ENCODE measurements at regions not wholly inside any gene's neighbourhood (a gene's known extent, or its start where the extent isn't known, plus 50 kb on each side); places are given as distances from the start of the nearest gene placed in this dataset.
"Not testable (repeated sequence)": the region's sequence is repeated elsewhere in the genome, so short reads cannot be mapped to it uniquely, and the experiment has no call there.

DNA sequence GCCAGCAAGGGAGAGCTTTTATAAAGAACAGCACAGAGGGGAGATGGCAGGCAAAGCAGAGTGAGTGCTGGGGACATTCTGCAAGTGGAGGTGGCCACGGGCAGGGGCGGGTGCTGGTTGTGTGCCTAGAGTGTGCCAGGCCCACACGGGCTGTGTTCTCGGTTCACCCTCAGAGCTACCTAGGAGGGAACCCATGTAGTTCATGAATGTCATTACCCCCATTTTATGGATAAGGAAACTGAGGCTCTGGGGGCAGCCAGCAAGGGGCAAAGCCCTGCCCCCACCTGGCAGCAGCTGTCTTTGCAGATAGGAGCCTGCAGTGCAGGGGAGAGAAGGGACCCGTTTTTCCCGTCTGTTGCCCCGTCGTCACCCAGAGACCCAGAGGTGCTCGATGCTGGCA lies 85.2 kb upstream of the NCOR2 start:
- no peak for DNase-seq (ENCODE audit: low read depth in 2 of 2)

DNA sequence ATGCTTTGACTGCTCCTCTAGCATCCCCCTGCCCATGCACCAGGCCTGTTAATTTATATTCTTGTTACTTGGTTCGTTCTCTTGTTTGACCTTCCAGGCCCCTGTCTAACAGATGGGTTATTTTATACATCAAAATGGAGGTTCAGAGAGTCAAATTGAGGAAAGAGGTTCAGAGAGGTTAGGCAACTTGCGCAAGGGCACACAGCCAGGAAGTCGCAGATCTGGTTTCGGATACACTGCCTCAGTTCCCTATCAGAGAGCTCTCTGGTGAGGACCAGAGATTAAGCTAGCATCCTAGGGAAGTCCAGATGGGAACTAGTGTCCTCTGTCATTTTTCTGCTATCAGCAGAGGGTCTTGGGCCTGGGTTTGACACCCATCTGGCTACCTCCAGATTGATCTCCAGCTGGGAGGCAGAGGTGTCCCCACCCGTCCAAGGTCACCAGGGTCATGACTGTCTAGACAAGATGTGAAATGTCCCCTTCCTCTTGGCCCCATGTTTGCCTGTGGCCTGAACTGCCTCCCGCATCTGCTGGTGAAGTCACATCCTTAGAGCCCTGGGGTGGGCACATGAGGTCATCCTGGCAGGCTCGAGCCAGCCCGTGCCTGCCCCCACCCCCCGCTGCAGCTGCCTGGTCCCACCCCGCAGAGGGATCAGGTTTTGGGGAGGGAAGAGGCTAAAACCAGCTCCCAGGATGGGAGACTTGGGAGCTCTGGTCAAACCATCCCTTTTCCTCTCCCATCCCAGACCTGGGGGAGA lies 84.3 kb upstream of the NCOR2 start:
- no peak for DNase-seq (ENCODE audit: low read depth in 2 of 2)

DNA sequence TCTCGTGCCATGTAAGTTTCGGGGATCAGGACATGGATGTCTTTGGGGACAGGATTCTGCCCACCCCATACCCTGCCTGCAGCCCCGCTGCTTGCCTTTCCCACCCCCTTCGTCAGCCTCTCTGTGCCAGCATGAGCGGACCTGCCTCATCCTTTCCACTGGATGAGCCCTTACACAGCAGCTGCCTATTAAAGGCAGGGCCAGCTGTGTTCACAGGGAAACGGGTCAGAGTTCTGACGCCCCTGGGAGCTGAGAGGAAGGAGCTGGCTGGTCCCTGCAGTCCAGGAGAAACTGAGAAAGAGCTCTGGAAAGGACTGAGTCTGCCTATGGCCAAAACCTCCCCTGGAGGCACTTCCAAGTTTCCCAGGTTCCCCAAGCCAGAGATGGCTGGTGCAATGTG lies 83.5 kb upstream of the NCOR2 start:
- DNase-seq (ENCODE audit: low read depth in 2 of 2): no peak

DNA sequence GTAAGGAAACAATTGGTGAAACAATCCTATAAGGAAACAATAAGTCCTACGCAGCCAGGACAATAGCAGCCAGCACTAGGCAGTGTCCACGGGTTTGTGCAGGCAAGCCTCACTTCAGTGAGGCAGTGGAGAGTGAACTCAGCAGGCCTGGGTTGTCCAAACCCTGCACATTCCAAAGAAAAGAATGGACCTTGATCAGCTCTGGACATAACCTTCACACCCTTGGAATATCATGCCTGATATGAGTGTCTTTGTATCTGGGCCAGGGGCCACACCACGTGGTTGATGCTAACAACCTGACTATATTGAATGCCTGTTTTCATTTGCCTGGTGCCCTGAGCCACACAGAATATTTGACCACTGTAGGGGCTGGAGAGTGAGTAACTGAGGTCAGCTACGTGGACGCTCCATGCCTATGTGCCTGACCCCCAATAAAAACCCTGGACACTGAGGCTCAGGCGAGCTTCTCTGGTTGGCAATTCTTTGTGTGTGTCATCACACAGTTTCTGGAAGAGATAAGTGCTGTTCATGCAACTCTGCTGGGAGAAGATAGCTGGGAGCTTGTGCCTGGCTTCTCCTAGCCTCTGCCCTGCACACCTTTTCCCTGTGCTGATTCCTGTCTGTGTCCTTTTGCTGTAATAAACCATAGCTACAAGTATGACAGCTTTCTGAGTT lies 81.4 kb upstream of the NCOR2 start:
- DNase-seq (ENCODE audit: low read depth in 2 of 2): no peak

DNA sequence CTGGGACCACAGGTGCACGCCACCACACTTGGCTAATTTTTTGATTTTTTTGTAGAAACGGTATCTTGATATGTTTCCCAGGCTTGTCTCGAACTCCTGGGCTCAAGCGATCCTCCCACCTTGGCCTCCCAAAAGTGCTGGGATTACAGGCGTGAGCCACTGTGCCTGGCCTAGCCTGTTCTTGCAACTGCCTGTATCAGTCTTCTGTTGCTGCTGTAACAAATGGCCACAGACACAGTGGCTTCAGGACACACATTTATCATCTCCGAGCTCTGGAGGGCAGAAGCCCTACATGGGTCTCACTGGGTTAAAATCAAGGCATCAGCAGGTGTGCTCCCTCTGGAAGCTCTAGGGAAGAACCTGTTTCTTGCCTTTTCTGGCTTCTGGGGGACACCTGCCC lies 79.9 kb upstream of the NCOR2 start:
- DNase-seq (ENCODE audit: low read depth in 2 of 2): no peak

DNA sequence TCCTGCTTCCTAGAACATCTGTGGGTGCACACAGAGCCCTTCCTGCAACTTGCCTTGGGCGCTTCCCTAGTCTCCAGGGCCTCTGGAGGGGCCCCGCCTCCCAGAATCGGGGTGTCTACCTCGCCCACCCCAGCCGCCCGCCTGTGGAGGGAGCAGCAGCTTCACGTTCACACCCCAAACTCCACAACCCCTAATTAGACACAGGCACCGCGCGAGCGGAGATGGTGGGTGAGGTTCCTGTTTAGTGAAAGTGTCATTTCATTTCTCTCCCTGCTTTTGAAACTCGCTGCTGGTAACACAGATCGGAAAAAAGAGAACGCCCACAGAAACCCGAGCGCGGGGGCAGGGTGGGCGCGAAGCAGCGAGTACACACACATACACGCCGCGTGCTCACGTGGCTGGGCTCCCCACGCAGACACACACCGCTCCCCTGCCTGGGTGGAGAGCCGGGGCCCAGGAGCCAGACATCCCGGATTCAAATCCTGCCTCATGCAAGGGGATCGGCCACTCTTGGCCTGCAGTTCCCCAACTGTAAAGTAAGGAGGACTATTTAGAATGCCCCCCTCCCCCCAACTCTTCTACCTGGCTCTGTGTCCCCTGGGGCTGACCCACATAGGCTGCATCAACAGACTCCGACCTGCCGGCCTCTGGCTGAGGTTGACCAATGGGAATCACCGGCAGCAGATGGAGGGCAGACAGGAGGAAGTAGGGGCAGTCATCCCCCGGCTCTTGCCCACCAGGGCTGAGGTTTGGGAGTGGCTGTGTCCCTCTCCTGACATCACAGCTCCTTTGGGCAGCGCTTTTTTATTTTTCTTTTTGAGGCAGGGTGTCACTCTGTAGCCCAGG lies 79.2 kb upstream of the NCOR2 start:
- DNase-seq (ENCODE audit: low read depth in 2 of 2): peak; percentile 79 to 84

DNA sequence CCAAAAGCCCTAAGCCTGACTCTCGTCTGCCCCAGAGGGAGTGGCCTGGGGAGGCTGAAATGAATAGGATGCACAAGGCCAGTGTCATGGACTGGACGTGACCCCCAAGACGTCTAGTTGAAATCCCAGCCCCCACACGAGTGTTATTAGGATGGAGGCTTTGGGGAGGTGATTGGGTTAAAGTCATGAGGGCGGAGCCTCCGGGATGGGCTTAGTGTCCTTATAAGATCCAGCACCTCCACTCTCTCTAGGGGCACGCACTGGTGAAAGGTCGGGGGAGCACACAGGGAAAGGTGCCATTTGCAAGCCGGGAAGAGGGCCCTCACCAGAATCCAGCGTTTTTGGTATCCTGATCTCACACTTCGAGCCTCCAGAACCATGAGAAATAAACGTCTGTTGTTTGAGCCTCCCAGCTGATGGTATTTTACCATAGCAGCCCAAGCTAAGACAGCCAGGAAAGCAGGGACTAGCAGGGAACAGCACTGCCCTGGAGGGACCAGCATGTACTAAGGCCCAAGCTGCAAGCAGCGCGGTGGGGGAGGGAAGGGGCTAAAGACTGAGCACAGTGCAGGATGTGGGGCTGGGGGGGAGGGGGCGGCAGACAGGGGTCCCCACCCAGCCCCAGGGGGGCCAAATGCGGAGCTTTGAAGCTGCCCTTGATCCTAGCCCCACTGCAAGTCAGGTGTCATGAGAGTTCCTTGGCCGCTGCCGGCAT lies 78.3 kb upstream of the NCOR2 start:
- no peak for DNase-seq (ENCODE audit: low read depth in 2 of 2)

DNA sequence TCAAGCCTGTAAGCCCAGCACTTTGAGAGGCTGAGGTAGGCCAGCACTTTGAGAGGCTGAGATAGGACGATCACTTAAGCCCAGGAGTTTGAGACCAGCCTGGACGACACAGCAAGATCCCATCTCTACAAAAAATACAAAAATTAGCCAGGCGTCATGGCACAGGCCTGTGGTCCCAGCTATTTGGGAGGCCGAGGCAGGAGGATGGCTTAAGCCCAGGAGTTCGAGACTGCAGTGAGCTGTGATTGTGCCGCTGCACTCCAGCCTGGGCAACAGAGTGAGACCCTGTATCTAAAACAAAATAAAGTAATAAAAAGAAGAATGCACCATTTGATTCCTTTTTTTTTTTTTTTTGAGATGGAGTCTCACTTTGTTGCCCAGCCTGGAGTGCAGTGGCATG lies 76.4 kb upstream of the NCOR2 start:
- not testable (repeated sequence) for DNase-seq (ENCODE audit: low read depth in 2 of 2)

DNA sequence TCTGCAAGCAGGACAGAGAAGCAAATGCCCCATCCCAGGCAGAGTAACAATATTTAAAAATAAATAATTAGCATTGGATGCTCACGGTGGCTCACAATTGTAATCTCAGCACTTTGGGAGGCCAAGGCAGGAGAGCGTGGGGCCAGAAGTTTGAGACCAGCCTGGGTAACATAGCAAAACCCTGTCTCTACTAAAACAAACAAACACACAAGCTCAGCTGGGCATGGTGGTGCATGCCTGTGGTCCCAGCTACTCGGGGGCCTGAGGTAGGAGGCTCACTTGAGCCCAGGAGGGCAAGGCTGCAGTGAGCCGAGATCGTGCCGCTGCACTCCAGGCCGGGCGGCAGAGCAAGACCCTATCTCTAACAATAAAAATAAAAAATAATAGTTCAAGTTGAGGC lies 74.7 kb upstream of the NCOR2 start:
- no peak for DNase-seq (ENCODE audit: low read depth in 2 of 2)

DNA sequence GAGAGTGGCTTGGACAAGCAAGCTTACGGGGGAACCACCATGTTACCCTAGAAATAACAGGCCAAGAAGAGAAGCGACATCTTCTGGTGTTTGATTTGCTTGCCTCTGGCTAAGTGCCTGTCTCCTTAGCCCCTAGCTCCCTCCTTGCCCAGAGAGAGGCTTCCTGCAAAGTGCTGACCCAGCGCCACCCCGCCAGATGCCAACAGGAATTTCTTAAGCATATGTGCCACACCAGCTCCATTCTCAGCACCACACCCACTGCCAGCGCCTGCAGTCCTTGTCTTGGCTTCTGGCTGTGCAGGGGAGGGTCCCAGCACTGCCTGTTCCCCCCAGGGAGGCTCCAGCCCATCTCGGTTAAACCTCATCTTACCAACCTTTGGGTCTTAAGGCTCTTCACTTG lies 74.2 kb upstream of the NCOR2 start:
- DNase-seq (ENCODE audit: low read depth in 2 of 2): no peak

DNA sequence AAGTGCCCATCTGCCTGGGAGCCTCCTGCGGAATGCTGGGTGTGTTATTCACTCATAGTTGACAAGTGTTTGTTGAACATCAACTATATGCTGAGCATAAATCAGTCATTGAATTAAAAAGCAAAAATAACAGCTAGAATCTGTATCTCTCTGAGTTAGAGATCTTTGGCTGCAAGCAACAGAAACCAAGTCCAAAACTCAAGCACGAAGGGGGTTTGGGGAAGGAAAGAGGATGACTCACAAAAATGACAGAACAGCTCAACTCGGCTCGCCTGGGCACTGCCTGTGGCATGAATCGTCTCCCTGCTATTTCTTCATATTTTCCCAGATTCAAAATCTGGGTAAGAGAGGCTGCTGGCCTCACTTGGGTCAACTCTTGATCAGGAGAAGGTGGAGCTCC lies 72.6 kb upstream of the NCOR2 start:
- no peak for DNase-seq (ENCODE audit: low read depth in 2 of 2)

DNA sequence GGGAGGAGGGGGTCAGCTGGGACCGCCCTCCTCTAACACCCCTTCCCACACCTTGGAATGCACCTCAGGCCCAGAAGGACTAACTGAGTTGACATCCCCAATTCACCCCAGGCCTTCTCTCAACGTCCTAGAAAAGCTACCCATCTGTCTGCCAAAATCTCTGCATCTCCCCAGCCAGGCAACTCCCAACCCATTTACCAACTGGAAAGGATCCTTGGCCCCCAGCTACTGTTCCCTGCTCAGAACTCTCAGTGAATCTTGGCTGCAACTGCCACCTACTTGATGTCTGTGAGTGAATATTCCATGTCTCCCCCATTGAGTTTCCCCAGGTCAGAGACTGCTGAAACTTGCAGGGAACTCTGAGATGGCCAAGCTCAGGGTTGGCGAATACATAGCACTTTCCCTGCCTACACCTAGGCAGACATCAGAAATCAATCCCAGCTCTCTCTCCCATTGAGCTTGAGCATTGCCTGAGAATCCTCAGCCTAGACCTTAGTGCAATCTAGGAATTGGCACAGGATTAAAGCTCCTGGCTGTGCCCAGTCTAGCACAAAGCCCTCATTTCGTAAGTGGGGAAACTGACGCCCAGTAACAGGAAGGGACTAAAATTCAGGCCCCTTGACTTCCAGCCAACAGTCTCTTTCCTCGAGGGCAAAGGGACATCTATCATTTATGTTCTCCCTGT lies 71.9 kb upstream of the NCOR2 start:
- no peak for DNase-seq (ENCODE audit: low read depth in 2 of 2)

DNA sequence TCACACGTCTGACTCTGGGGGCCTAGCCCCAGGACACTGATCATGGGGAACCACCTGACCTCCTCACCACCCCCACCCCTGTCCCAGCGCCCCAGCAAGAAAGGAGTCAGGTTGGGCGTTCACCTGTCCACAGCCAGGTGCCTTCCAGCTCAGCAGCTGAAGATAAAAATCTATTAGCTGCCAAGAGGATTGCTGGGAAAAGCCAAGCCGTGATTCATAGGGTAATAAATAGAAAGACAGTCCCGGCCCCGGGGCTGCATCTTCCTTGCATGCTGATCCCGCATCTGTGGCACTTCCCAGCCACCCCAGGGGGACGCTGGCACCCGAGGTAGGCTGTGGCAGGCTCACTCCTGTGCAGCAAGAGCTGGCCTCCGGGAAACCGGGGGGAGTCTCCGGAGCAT lies 70.2 kb upstream of the NCOR2 start:
- no peak for DNase-seq (ENCODE audit: low read depth in 2 of 2)

DNA sequence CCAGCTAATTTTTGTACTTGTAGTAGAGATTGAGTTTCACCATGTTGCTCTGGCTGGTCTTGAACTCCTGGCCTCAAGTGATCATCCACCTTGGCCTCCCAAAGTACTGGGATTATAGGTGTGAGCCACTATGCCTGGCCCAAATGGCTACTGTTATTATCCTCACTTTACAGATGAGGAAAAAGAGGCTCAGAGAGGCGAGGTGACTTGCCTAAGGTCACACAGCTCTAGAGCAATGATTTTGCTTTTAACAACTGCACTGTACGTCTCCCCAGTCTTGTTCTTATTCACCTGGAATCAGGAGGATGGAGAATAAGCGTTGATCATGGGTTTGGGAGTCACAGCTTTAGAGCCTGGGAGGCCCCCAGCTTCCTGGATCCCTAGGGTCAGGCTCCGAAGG lies 69.8 kb upstream of the NCOR2 start:
- DNase-seq (ENCODE audit: low read depth in 2 of 2): no peak

DNA sequence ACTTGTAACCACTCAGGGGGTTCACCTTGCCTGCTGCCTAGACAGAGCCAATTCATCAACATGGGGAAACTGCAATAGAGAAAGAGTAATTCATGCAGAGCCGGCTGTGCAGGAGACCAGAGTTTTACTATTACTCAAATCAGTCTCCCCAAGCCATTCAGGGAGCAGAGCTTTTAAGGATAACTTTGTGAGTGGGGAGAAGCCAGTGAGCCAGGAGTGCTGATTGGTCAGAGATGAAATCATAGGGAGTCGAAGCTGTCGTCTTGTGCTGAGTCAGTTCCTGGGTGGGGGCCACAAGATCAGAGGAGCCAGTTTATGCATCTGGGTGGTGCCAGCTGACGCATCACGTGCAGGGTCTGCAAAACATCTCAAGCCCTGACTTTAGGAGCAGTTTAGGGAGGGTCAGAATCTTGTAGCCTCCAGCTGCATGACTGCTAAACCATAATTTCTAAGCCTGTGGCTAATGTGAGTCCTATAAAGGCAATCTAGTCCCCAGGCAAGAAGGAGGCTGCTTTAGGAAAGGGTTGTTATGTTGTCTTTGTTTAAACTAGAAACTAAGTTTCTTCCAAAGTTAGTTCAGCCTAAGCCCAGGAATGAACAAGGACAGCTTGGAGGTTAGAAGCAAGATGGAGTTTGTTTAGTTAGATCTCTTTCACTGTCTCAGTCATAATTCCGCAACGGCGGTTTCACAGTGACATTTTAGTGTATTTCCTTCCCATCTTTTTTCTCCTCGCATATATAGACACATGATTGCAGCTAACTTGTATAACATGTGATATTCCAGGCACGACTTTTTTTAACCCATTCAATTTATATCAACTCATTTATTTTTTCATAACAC lies 68.9 kb upstream of the NCOR2 start:
- peak; percentile 25 to 28 for DNase-seq (ENCODE audit: low read depth in 2 of 2)

DNA sequence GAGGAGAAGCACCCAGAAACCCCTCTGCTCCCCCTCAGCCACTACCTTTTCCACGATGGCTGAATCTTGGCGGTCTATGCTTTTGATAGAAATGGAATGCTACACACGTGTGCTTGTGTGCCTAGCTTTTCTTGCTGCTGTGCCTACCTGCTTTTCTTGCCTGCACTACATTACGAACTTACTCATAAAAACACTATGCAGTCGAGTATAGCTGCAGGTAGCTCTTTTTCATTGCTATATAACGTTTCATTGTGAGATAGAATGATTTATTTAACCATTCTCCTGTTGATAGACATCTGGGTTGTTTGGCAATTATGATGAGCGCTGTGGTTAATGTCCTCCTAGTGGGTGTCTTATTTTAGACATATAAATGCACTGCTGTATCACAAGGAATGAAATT lies 67.9 kb upstream of the NCOR2 start:
- no peak for DNase-seq (ENCODE audit: low read depth in 2 of 2)

DNA sequence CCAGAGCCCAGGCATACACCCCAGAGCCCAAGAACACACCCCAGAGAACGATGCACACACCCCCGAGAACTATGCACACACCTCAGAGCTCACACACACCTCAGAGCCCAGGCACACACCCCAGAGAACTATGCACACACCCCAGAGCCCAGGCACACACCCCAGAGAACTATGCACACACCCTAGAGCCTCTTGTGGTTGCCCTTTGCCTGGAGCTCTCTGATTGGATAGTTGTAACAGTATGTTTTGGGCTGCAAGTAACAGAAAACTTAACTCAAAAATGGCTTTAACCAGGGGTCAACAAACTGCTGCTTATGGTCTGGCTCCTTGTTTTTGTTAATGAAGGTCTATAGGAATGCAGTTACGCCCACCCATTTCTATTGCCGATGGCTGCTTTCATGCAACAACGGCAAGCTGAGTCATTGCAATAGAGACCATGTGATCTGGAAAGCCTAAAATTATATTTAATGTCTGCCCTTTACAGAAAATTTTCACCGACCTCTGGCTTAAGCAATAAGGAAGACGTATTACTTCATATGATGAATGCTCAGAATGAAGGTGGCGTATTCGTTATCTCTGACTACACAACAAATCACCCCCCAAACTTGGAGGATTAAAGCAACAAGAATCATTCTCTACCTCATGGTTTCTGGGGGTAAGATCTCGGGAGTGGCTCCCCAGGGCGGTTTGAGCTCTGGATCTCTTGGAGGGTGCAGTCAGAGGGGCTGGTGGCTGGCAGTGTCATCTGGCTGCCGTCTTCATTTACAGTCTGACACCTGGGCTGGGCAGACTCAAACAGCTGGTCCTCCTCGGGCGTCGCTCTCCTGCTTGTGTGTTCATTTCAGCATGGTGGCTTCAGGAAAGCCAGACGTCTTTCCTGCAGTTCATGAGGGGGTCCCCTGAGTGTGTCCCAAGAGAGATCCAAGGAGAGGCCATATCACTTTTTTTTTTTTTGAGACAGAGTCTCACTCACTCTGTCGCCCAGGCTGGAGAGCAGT lies 66.3 kb upstream of the NCOR2 start:
- DNase-seq (ENCODE audit: low read depth in 2 of 2): no peak

DNA sequence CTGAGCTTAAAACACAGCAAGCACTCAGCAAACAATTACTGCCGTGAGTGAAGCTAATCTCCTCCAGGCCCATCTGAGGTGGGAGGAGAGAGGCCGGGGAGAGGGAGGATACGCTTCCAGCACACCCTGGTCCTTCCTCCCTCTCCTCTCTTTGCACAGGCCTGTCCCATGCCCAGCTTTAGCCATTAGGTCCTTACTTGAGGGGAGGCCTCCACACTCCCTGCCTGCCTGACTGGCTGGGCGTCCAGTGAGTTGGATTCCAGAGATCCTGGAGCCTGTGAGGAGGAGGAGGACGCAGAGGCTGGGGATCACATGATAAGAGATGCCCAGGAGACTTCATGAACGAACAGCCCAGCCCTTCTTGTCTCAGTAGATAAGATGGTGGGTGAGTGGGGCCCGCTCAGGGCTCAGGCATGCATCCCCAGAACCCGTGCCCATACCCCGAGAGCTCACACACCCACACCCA lies 65.1 kb upstream of the NCOR2 start:
- DNase-seq (ENCODE audit: low read depth in 2 of 2): no peak

DNA sequence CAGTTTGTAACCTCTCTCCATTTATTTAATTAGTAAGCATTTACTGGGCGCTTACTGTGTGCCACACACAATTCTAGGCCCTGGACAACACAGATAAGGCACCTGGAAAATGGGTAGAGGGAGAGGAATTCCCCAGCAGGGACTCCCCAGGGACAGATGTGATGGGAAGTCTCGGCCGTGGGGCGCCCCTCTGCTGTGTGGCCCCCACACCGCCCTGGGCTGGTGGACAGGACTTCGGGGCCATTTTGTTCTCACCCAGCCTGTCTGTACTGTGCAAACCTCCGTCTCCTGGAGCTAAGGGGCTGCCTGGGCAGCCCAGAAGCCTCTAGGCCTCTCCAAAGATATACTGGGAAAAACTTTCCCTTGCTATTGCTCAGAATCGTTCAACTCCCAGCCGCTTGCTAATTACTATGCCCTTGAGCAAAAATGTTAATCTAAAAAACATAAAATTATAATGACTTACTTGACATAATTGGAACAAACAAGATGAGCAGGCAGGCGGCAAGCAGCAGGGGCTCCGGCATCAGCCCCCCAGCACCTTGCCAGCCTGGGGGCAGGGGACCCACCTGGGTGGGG lies 64.4 kb upstream of the NCOR2 start:
- no peak for DNase-seq (ENCODE audit: low read depth in 2 of 2)

Measured in stimulated activated CD8-positive, alpha-beta memory T cell treated with anti-CD3 and anti-CD28 coated beads, Interleukin-7, amount 100 ng/mL, for 4 hours (primary cell).